GM19035 (cell line): ENCODE measurements at regions not wholly inside any gene's neighbourhood (a gene's known extent, or its start where the extent isn't known, plus 50 kb on each side); places are given as distances from the start of the nearest gene placed in this dataset.

Source experiments
- ATAC-seq: cut with Tn5 transposase; IDR thresholded peaks from one replicate; pipeline ENCODE4 v1.9.1; 2021; ENCODE audit not compliant: unreplicated experiment

GRCh38 chr4:124483048-124483906, 229.3 kb downstream of the ANKRD50 start:
- no peak for ATAC-seq

- no peak for ATAC-seq
Measured at GRCh38 chr4:124484008-124484407, 228.5 kb downstream of the ANKRD50 start.

DNA sequence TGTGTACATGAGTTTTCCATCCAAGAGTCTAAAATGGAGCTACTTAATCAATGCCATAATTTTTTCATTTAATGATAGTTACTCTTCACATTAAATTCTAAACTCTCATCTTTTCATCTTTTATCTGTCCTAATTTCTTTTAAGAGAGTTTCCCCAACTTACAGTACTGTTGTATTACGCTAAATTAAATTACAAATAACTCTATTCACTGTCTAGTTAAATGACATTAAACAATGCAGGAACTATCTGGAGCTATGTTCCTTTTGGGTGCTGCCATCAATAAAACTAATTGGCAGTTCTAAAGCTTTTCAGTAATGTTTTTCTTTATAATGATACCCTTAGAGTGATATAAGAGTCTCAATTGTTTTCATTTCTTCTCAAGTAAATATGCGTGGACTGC, 227.6 kb downstream of the ANKRD50 start:
- ATAC-seq: no peak

- ATAC-seq: no peak
Measured at GRCh38 chr4:124486423-124486822, 226.1 kb downstream of the ANKRD50 start.

DNA sequence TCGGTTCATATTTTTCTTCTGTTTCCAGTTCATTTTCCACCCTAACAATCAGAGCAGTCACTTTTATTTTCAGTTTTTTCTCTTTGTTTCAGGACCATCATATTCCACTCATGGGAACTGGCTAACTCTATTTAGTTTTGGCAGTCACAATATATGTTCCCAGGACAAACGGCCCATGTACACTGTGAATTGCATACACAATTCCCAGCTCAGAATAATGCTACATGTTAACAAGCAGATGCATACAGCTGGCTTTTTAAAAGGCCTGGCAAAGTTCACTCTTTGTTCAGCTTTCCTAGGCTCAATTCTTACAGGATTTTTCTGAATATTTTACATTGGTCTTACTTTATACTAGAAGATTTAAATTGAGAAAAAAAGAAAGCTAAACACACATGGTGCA, 224.9 kb downstream of the ANKRD50 start:
- no peak for ATAC-seq

- ATAC-seq: no peak
Measured at GRCh38 chr4:124491361-124492145, 221.0 kb downstream of the ANKRD50 start.

DNA sequence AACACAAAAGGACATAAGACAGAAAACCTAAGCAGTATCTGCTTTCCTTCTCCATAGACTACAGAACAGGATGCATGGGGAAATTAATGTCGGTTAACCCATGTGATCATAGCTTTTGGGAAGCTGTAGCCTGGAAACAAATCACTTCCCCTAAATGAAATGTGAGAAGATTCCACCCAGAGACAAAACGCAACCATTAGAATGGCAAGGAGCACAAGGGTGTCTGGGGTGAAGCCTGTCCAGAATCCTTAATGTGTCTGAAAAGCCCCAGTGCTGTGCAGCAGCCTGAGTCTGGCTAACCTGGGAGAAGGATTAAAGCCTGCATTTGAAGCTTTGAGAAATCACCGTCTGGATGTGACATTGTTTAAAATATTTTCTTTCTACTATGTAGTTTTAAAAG, 213.3 kb downstream of the ANKRD50 start:
- no peak for ATAC-seq

DNA sequence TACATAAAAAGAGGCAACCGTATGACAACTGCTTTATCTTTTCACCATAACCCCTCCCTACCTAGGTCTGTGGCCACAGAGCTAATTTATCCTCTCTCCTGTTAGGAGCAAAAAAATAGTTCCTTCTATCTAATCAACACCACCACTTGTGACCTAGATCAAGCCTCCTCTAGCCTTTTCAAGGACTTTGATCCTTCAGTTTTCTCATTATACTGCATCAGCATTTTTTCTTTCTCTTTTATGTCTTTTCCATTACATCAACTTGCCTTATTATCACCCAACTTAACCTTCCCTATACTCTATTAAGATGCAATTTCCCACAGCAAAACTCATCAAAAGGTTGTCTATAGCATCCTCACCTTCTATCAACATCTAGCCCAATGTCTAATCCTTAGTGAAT, 211.0 kb downstream of the ANKRD50 start:
- no peak for ATAC-seq

GRCh38 chr4:124504431-124504830, 208.1 kb downstream of the ANKRD50 start:
- ATAC-seq: no peak

DNA sequence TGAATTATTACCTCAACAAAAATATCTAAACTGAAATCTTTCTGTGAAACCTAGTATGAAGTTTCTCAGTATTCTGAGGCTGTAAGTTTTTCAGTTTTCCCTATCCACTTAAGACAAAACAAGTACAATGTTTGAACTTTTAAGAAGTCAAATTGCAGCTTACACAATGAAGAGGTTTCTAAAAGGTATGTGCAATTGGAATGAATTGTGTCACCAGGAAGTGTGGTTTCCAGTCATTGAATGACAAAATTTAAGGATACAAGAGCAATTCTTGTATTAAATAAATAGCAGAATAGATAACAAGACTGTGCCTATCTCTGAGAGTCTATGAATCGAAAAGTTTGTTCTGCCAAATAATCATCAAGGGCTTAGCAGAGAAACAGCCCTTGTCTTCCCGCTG, 207.3 kb downstream of the ANKRD50 start:
- ATAC-seq: no peak

- no peak for ATAC-seq
Measured at GRCh38 chr4:124509151-124509550, 203.4 kb downstream of the ANKRD50 start.

- no peak for ATAC-seq
Measured at GRCh38 chr4:124514588-124514987, 197.9 kb downstream of the ANKRD50 start.

GRCh38 chr4:124515591-124515990, 196.9 kb downstream of the ANKRD50 start:
- ATAC-seq: no peak

- no peak for ATAC-seq
Measured at GRCh38 chr4:124519196-124519595, 193.3 kb downstream of the ANKRD50 start.

DNA sequence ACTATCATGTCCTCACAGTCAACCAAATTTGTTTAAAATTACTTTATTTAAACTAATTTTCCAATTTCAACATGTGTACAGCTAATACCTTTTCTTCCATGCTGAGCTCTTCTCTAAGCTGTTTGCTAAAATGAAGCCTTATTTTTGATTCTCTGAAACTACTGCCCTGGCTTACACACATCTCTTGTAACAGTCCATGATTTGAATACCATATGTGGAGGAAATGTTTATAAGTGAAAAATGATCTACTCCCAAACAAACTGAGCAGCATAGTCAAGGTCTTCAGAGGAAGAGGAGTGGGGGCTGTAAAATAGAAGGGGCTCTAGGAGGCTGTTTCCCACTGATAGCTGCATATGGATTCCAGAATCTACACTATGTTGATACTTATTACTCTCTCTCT, 188.7 kb downstream of the ANKRD50 start:
- no peak for ATAC-seq

- no peak for ATAC-seq
Measured at GRCh38 chr4:124525524-124525923, 187.0 kb downstream of the ANKRD50 start.

- no peak for ATAC-seq
Measured at GRCh38 chr4:124526331-124526730, 186.2 kb downstream of the ANKRD50 start.

DNA sequence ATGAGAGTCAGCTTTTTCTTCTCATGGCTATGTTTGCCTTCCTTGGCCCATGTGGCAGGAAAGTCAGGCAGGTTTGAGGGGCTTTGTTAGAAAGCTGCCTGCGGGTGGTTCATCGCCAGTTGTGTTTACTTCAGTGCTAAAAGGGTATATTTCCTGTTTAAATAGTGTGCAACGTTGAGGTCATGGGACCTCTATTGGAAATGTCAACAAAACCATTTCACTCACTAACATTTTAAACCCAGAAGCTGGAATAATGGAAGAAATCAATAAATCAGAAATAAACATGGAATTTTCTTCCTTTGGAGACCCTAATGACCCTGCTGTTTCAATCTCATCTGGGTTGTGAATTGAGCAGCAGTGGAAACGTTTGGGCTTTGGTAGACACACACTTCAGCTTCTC, 185.8 kb downstream of the ANKRD50 start:
- ATAC-seq: no peak

- ATAC-seq: no peak
Measured at GRCh38 chr4:124527364-124527763, 185.2 kb downstream of the ANKRD50 start.

GRCh38 chr4:124529131-124529530, 183.4 kb downstream of the ANKRD50 start:
- no peak for ATAC-seq

GRCh38 chr4:124530464-124531077, 182.0 kb downstream of the ANKRD50 start:
- no peak for ATAC-seq

GRCh38 chr4:124534131-124534530, 178.4 kb downstream of the ANKRD50 start:
- no peak for ATAC-seq
